Neuronal stem cell (in vitro differentiated cells): ENCODE measurements at regions not wholly inside any gene's neighbourhood (a gene's known extent, or its start where the extent isn't known, plus 50 kb on each side); places are given as distances from the start of the nearest gene placed in this dataset. TPM values are rescaled to one million over a fixed set of nuclear protein-coding genes. Genes with fewer than 3 reads are reported as not detected.
A peak's percentile ranks its signal among the peaks of the same experiment; 100 is the strongest.

Experiments
- DNase-seq: peaks from one replicate; pipeline ENCODE4 v3.0.0-alpha.2; 2013; ENCODE audit warnings: low spot score
- H2AFZ ChIP-seq: one replicate; pipeline ENCODE4 v1.6.1; 2013; ENCODE audit warnings: mild to moderate bottlenecking, low read length, inconsistent platforms
- H2AK5ac ChIP-seq: 2 replicates; pipeline ENCODE4 v1.6.1; 2013; ENCODE audit warnings: low read depth, mild to moderate bottlenecking, inconsistent platforms, low read length, moderate library complexity, mixed read lengths
- H2BK120ac ChIP-seq: 2 replicates; pipeline ENCODE4 v1.6.1; 2013; ENCODE audit warnings: low read depth, mild to moderate bottlenecking, inconsistent platforms, low read length, moderate library complexity, mixed read lengths
- H2BK12ac ChIP-seq: one replicate; pipeline ENCODE4 v1.6.1; 2013; ENCODE audit warnings: low read length, inconsistent platforms
- H2BK15ac ChIP-seq: 2 replicates; pipeline ENCODE4 v1.6.1; 2013; ENCODE audit warnings: mild to moderate bottlenecking, low read length, inconsistent platforms, mixed read lengths
- H2BK5ac ChIP-seq: one replicate; pipeline ENCODE4 v1.6.1; 2013; ENCODE audit warnings: inconsistent platforms, mild to moderate bottlenecking, low read length, moderate library complexity
- H3K14ac ChIP-seq: one replicate; pipeline ENCODE4 v1.6.1; 2013; ENCODE audit warnings: low read length, inconsistent platforms
- H3K18ac ChIP-seq: 2 replicates; pipeline ENCODE4 v1.6.1; 2013; ENCODE audit warnings: low read length, inconsistent platforms
- H3K23ac ChIP-seq: 2 replicates; pipeline ENCODE4 v1.6.1; 2013; ENCODE audit warnings: low read depth, mild to moderate bottlenecking, mixed read lengths, low read length, inconsistent platforms; ENCODE audit not compliant: poor library complexity
- H3K27ac ChIP-seq: replicated peaks from 3 replicates; pipeline ENCODE4 v1.5.1; 2013; ENCODE audit warnings: low read length, inconsistent platforms
- H3K27me3 ChIP-seq, 3 experiments: 2 replicates each; pipeline ENCODE4 v1.6.1; 2013; ENCODE audit warnings: low read length in 3 of 3, mild to moderate bottlenecking in 2 of 3, inconsistent platforms in 1 of 3, low read depth in 1 of 3, mixed read lengths in 1 of 3, moderate library complexity in 1 of 3; ENCODE audit not compliant: control insufficient read depth in 3 of 3, insufficient read depth in 3 of 3
- H3K36me3 ChIP-seq, 2 donors: replicated peaks in 1 of 2; 2 replicates each; pipeline ENCODE4 v1.6.1; 2013; ENCODE audit warnings: low read length in 2 of 2; ENCODE audit not compliant: control insufficient read depth in 2 of 2, insufficient read depth in 2 of 2
- H3K4ac ChIP-seq: 2 replicates; pipeline ENCODE4 v1.6.1; 2013; ENCODE audit warnings: inconsistent platforms, mild to moderate bottlenecking, low read length, moderate library complexity
- H3K4me1 ChIP-seq, 2 donors: 1 replicate in 1 of 2; 2 replicates in 1 of 2; pipeline ENCODE4 v1.6.1; 2013; ENCODE audit warnings: low read length in 2 of 2, low read depth in 1 of 2; ENCODE audit not compliant: control insufficient read depth in 2 of 2, insufficient read depth in 1 of 2
- H3K4me2 ChIP-seq: one replicate; pipeline ENCODE4 v1.6.1; 2013; ENCODE audit warnings: mild to moderate bottlenecking, low read length, inconsistent platforms; ENCODE audit not compliant: insufficient read depth, poor library complexity, severe bottlenecking
- H3K4me3 ChIP-seq, 2 donors: 2 replicates each; pipeline ENCODE4 v1.5.1; 2013; ENCODE audit warnings: low read length in 2 of 2, mild to moderate bottlenecking in 2 of 2, inconsistent platforms in 1 of 2, moderate library complexity in 1 of 2
- H3K79me1 ChIP-seq: one replicate; pipeline ENCODE4 v1.6.1; 2013; ENCODE audit warnings: low read depth, mild to moderate bottlenecking, inconsistent platforms, low read length, moderate library complexity
- H3K9ac ChIP-seq: one replicate; pipeline ENCODE4 v1.6.1; 2013; ENCODE audit warnings: mild to moderate bottlenecking, low read depth, low read length, inconsistent platforms; ENCODE audit not compliant: poor library complexity
- H3K9me3 ChIP-seq, 2 donors: replicated peaks in 1 of 2; 2 replicates each; pipeline versions ENCODE3 to v1.6.1; 2013; ENCODE audit warnings: low read length in 2 of 2, mild to moderate bottlenecking in 2 of 2, inconsistent platforms in 1 of 2, low read depth in 1 of 2, mixed read lengths in 1 of 2, moderate library complexity in 1 of 2; ENCODE audit not compliant: control insufficient read depth in 2 of 2, insufficient read depth in 1 of 2
- H4K8ac ChIP-seq: one replicate; pipeline ENCODE4 v1.6.1; 2013; ENCODE audit warnings: low read depth, mild to moderate bottlenecking, inconsistent platforms, low read length, moderate library complexity
- H4K91ac ChIP-seq: one replicate; pipeline ENCODE4 v1.6.1; 2013; ENCODE audit warnings: low read length, low read depth, mild to moderate bottlenecking, inconsistent platforms; ENCODE audit not compliant: poor library complexity
- WGBS, 2 donors: extraction: QIAGEN DNeasy Blood & Tissue Kit; methylation state at CpG; one replicate each; pipeline ENCODE4 v1.1.7; 2013; ENCODE audit warnings: missing lambda C conversion rate in 2 of 2, mixed read lengths in 1 of 2; ENCODE audit not compliant: insufficient read length in 2 of 2, insufficient replicate concordance in 1 of 2; ENCODE audit errors: extremely low coverage in 2 of 2; 5-methylcytosine and 5-hydroxymethylcytosine counted together
- small RNA-seq: library from polyadenylated mRNA; stranded (forward); fragments of <200 nt; extraction: miRNeasy Mini kit (QIAGEN cat#:217004); gene quantifications from one replicate; pipeline ENCODE3, GENCODE V24; 2013; ENCODE audit not compliant: insufficient read depth

DNA sequence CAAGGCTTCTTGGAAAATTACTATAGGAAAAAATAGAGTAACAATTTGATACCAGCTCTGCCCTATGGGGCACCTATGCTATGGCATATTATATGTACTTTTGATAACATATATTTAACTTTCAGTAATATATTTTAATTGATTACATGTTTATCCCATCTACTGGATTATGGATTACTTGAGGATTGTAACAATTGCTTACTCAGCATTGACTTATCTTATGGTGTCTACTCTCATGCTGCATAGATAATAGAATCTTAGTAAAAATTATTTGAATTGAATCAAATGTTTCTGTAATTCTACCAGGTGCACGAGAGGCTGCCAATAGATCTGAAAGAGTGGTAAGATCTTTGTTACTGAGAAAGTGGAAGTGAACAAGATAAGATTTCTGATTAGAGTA lies 57.8 kb upstream of the CALCR start:
- no peak overlapping the region for H3K27ac ChIP-seq
- H3K4ac ChIP-seq, result no peak overlapping the region
- H2BK5ac ChIP-seq, result no peak overlapping the region
- no peak overlapping the region for H3K4me3 ChIP-seq
- no peak overlapping the region for H3K23ac ChIP-seq
- H2AFZ ChIP-seq, result no peak overlapping the region
- WGBS, 2 donors, result no CpG with 5 or more reads among the region's 1 CpG
- no peak overlapping the region for H4K8ac ChIP-seq
- no peaks in the 10 kb centered on the region for H3K9me3 ChIP-seq
- H3K27me3 ChIP-seq, result no peaks in the 10 kb centered on the region
- H2BK12ac ChIP-seq, result no peak overlapping the region
- H3K9ac ChIP-seq, result no peak overlapping the region
- H4K91ac ChIP-seq, result no peak overlapping the region
- H3K14ac ChIP-seq, result no peak overlapping the region
- DNase-seq, result no peak
- no peak overlapping the region for H2AK5ac ChIP-seq
- no peak overlapping the region for H3K4me2 ChIP-seq
- H3K36me3 ChIP-seq, result no peaks in the 10 kb centered on the region
- no peaks in the 10 kb centered on the region for H3K4me1 ChIP-seq
- H3K18ac ChIP-seq, result no peak overlapping the region
- no peak overlapping the region for H2BK120ac ChIP-seq
- no peaks in the 10 kb centered on the region for H3K79me1 ChIP-seq
- H2BK15ac ChIP-seq, result no peak overlapping the region

DNA sequence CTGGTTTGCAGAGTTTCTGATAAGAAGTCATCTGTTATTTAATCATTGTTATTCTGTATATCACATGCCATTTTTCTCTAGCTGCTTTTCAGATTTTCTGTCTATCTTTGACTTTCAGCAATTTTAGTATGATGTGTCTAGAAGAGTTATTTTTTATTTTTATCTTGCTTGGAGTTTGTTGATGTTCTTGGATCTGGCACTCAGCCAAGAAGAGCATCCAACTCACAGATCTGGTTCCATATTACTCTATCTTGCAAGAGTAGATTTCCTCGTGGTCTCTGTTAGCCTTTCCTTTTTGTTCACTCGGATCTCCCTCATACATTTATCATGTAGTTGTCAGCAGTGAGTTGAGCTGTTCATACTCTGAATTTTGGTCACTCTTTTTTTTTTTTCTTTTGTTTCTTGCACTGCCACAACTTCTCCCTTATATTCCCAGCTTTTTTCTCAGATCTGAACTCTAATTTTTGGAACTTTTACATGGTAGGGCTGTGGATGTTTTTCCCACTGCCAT lies 54.8 kb upstream of the CALCR start:
- Histone ChIP-seq H2AFZ (peak overlapping the region; percentile 29), H3K23ac (no peak overlapping the region), H4K91ac (no peak overlapping the region), H3K36me3 (no peaks in the 10 kb centered on the region), H4K8ac (no peak overlapping the region), H2BK15ac (no peak overlapping the region), H3K14ac (no peak overlapping the region), H3K4me1 (no peaks in the 10 kb centered on the region), H2BK5ac (no peak overlapping the region), H3K79me1 (no peaks in the 10 kb centered on the region), H3K4me3 (no peak overlapping the region), H3K18ac (no peak overlapping the region), H3K27me3 (no peaks in the 10 kb centered on the region), H3K27ac (no peak overlapping the region), H3K4ac (no peak overlapping the region), H3K4me2 (no peak overlapping the region), H3K9me3 (no peaks in the 10 kb centered on the region), H2AK5ac (no peak overlapping the region), H2BK120ac (no peak overlapping the region), H3K9ac (no peak overlapping the region), H2BK12ac (no peak overlapping the region)
- no peak for DNase-seq
- WGBS, 2 donors, result no CpG with 5 or more reads among the region's 2 CpGs

DNA sequence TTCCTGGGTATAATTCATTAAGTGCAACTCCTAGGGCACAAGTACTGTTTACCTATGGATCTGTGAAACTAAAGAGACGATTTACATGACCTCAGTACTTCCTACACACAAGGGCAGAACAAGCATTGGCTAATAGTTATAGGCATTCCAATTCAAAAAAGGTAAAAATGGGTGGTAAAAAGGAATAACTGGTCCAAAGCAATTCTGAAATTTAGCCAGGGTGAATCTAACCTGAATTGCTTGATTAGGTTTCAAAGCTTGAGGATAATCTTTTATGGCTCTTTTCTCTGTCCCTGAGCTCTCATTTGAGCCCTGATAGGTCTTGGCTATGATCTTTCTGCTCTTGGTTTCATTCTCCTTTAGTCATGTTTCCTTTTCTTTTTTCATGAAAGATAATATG lies 52.3 kb upstream of the CALCR start:
- no peak overlapping the region for H3K9ac ChIP-seq

More for the DNA sequence above, 52.3 kb upstream of the CALCR start:
- H3K4me1 ChIP-seq, result no peaks in the 10 kb centered on the region
- H2BK5ac ChIP-seq, result no peak overlapping the region
- no peak overlapping the region for H4K91ac ChIP-seq
- H3K27ac ChIP-seq, result no peak overlapping the region
- no peak overlapping the region for H3K23ac ChIP-seq
- H3K27me3 ChIP-seq, result no peaks in the 10 kb centered on the region
- no peak overlapping the region for H4K8ac ChIP-seq
- no CpG with 5 or more reads among the region's 1 CpG for WGBS, 2 donors
- no peak overlapping the region for H3K4me3 ChIP-seq
- DNase-seq, result no peak
- no peak overlapping the region for H3K14ac ChIP-seq
- H3K36me3 ChIP-seq, result no peaks in the 10 kb centered on the region
- H2BK12ac ChIP-seq, result no peak overlapping the region
- H3K4me2 ChIP-seq, result no peak overlapping the region
- H3K9me3 ChIP-seq, result no peaks in the 10 kb centered on the region
- no peaks in the 10 kb centered on the region for H3K79me1 ChIP-seq
- H2BK15ac ChIP-seq, result no peak overlapping the region
- no peak overlapping the region for H2BK120ac ChIP-seq
- no peak overlapping the region for H2AK5ac ChIP-seq
- no peak overlapping the region for H3K4ac ChIP-seq
- H2AFZ ChIP-seq, result no peak overlapping the region
- H3K18ac ChIP-seq, result no peak overlapping the region

Small RNA genes lying in the stretch of these regions (small RNA-seq; reads per million reads assigned to genes)
- gene AC002075.2 (not detected), gene MIR4652 (not detected)
